Right atrium auricular region (tissue), 2 donors: ENCODE measurements at regions not wholly inside any gene's neighbourhood (a gene's known extent, or its start where the extent isn't known, plus 50 kb on each side); places are given as distances from the start of the nearest gene placed in this dataset.

Experiments used
- DNase-seq: peaks from one replicate; pipeline ENCODE4 v3.0.0-alpha.2; 2019; ENCODE audit warnings: low spot score
- H3K27ac ChIP-seq, 2 donors: fragments of 200-600 bp; sonication (generic); 1 replicate in 1 of 2; 2 replicates in 1 of 2; pipeline ENCODE4 v1.5.1; 2016 to 2019
- H3K27me3 ChIP-seq, 2 donors: fragments of 200-600 bp; sonication (generic); one replicate each; pipeline versions ENCODE4 v1.5.1 to v1.6.0; 2017 to 2019
- H3K36me3 ChIP-seq: fragments of 200-600 bp; sonication (generic); one replicate; pipeline ENCODE4 v1.5.1; 2016
- H3K4me1 ChIP-seq, 2 donors: fragments of 200-600 bp; sonication (generic); one replicate each; pipeline versions ENCODE4 v1.5.1 to v1.6.0; 2017 to 2019
- H3K4me3 ChIP-seq, 2 donors: fragments of 200-600 bp; sonication (generic); 1 replicate in 1 of 2; 2 replicates in 1 of 2; pipeline ENCODE4 v1.5.1; 2017 to 2019; ENCODE audit warnings: mild to moderate bottlenecking in 1 of 2, moderate library complexity in 1 of 2
- H3K9me3 ChIP-seq, 2 donors: fragments of 200-600 bp; sonication (generic); one replicate each; pipeline ENCODE4 v1.5.1; 2019
- TF ChIP-seq, protein P1 (sequence below), 2 donors: fragments of 200-600 bp; sonication (generic); IDR thresholded peaks; one replicate each; pipeline ENCODE4 v1.5.1; 2019; ENCODE audit warnings: antibody characterized with exemption in 2 of 2

DNA sequence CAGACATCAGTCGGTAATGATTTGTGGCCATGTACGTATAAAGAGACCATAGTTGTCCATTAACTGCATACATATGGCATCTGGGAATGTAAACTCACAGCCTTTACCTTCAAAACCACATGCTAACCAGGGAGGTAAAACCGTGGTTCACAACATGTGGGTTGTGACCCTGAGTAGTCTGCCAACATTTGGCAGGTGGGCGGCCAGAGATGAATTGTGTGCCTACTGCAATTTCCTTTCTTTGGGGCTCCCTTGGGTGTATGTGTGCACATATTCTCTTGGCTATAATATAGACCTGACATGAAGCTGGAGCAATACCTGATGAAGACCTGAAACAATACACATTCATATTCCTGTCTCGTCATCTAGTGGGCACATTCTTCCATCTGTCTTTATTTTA is 396.0 kb downstream of the MLLT3 start:
- TF ChIP-seq, protein P1, sequence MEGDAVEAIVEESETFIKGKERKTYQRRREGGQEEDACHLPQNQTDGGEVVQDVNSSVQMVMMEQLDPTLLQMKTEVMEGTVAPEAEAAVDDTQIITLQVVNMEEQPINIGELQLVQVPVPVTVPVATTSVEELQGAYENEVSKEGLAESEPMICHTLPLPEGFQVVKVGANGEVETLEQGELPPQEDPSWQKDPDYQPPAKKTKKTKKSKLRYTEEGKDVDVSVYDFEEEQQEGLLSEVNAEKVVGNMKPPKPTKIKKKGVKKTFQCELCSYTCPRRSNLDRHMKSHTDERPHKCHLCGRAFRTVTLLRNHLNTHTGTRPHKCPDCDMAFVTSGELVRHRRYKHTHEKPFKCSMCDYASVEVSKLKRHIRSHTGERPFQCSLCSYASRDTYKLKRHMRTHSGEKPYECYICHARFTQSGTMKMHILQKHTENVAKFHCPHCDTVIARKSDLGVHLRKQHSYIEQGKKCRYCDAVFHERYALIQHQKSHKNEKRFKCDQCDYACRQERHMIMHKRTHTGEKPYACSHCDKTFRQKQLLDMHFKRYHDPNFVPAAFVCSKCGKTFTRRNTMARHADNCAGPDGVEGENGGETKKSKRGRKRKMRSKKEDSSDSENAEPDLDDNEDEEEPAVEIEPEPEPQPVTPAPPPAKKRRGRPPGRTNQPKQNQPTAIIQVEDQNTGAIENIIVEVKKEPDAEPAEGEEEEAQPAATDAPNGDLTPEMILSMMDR (IDR thresholded peaks at IDR 0.05): no peak
- Histone ChIP-seq H3K36me3 (no peaks in the 10 kb centered on the region), H3K4me3 (no peak overlapping the region), H3K9me3 (no peaks in the 10 kb centered on the region), H3K27ac (no peak overlapping the region), H3K4me1 (no peaks in the 10 kb centered on the region), H3K27me3 (no peaks in the 10 kb centered on the region)
- no peak for DNase-seq

DNA sequence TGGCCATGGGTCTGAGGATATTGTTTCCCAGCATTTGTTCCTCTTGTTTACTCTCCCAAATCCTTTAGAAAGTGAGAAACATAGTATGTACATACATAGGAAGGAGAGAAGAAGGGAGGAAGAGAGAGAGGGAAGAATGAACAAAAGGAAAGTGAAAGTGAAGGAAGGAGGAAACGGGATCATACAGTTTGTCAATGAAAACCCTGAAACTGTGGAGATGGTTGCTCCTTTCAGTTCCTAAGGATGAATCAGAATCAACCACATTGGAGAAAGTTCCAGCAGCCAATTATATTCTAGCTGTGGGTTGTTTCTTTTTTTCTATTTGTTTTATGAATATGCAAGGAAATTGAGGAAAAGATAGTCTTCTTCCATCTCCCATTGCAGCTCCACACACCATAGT is 396.5 kb downstream of the MLLT3 start:
- Histone ChIP-seq H3K27ac (no peak overlapping the region), H3K27me3 (no peaks in the 10 kb centered on the region), H3K4me1 (no peaks in the 10 kb centered on the region), H3K36me3 (no peaks in the 10 kb centered on the region), H3K9me3 (no peaks in the 10 kb centered on the region), H3K4me3 (no peak overlapping the region)
- DNase-seq: no peak
- TF ChIP-seq, protein P1 (IDR thresholded peaks at IDR 0.05): no peak

DNA sequence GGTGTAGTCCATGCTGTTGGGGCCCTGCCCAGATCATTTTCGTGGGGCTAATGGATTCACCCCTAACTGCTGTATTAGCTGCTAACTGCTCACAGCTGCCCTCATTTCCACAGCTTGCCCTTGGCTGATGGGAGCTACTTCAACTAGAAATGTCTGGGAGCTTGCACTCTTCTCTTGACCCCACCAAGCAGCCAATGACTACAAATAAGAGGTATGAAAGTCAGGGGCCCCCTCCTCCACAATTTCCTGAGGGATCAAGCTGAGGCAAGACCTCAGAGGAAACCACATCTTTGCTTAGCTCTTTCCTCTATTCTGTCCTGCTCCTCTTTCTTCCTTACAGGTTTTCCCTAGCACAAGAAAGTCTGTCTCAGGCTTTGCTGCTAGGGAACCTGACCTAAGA is 397.5 kb downstream of the MLLT3 start:
- no peak overlapping the region for H3K4me3 ChIP-seq
- no peaks in the 10 kb centered on the region for H3K4me1 ChIP-seq
- TF ChIP-seq, protein P1 (IDR thresholded peaks at IDR 0.05): no peak
- no peak overlapping the region for H3K27ac ChIP-seq
- no peaks in the 10 kb centered on the region for H3K9me3 ChIP-seq
- DNase-seq: no peak
- H3K27me3 ChIP-seq: no peaks in the 10 kb centered on the region
- H3K36me3 ChIP-seq: no peaks in the 10 kb centered on the region

GRCh38 chr9:20220286-20220685 is 402.0 kb downstream of the MLLT3 start:
- TF ChIP-seq, protein P1 (IDR thresholded peaks at IDR 0.05): no peak
- Histone ChIP-seq H3K4me1 (no peaks in the 10 kb centered on the region), H3K9me3 (no peaks in the 10 kb centered on the region), H3K27ac (no peak overlapping the region), H3K36me3 (no peaks in the 10 kb centered on the region), H3K4me3 (no peak overlapping the region), H3K27me3 (no peaks in the 10 kb centered on the region)
- DNase-seq: no peak

GRCh38 chr9:20219437-20219836 is 402.9 kb downstream of the MLLT3 start:
- no peak for DNase-seq
- TF ChIP-seq, protein P1 (IDR thresholded peaks at IDR 0.05): no peak
- Histone ChIP-seq H3K9me3 (no peaks in the 10 kb centered on the region), H3K36me3 (no peaks in the 10 kb centered on the region), H3K27me3 (no peaks in the 10 kb centered on the region), H3K4me3 (no peak overlapping the region), H3K4me1 (no peaks in the 10 kb centered on the region), H3K27ac (no peak overlapping the region)

- H3K9me3 ChIP-seq: no peaks in the 10 kb centered on the region
- no peak overlapping the region for H3K27ac ChIP-seq
- no peaks in the 10 kb centered on the region for H3K4me1 ChIP-seq
- TF ChIP-seq, protein P1 (IDR thresholded peaks at IDR 0.05): no peak
- no peaks in the 10 kb centered on the region for H3K36me3 ChIP-seq
- H3K27me3 ChIP-seq: no peaks in the 10 kb centered on the region
- no peak for DNase-seq
- H3K4me3 ChIP-seq: no peak overlapping the region
Measured at GRCh38 chr9:20217596-20217995, 404.7 kb downstream of the MLLT3 start.
